ENCODE measurements at regions not wholly inside any gene's neighbourhood (a gene's known extent, or its start where the extent isn't known, plus 50 kb on each side); places are given as distances from the start of the nearest gene placed in this dataset.

- TF ChIP-seq, protein P1, sequence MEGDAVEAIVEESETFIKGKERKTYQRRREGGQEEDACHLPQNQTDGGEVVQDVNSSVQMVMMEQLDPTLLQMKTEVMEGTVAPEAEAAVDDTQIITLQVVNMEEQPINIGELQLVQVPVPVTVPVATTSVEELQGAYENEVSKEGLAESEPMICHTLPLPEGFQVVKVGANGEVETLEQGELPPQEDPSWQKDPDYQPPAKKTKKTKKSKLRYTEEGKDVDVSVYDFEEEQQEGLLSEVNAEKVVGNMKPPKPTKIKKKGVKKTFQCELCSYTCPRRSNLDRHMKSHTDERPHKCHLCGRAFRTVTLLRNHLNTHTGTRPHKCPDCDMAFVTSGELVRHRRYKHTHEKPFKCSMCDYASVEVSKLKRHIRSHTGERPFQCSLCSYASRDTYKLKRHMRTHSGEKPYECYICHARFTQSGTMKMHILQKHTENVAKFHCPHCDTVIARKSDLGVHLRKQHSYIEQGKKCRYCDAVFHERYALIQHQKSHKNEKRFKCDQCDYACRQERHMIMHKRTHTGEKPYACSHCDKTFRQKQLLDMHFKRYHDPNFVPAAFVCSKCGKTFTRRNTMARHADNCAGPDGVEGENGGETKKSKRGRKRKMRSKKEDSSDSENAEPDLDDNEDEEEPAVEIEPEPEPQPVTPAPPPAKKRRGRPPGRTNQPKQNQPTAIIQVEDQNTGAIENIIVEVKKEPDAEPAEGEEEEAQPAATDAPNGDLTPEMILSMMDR (IDR thresholded peaks at IDR 0.05): no peak
- TF ChIP-seq POLR2A (IDR thresholded peaks at IDR 0.05): no peak
Measured at GRCh38 chr2:54042341-54042740, 71.5 kb upstream of the PSME4 start.
